Skin epidermis (tissue), 12 donors: ENCODE measurements at regions not wholly inside any gene's neighbourhood (a gene's known extent, or its start where the extent isn't known, plus 50 kb on each side); places are given as distances from the start of the nearest gene placed in this dataset.

Experiments used
- H3K27ac ChIP-seq, 21 experiments: fragments of 200-600 bp; sonication (generic) in 11 of 21; one replicate each; pipeline ENCODE4 v1.5.0; 2020; ENCODE audit warnings: mild to moderate bottlenecking in 3 of 21, inconsistent platforms in 2 of 21, moderate library complexity in 2 of 21
- H3K4me3 ChIP-seq, 7 experiments: fragments of 200-600 bp; sonication (generic) in 2 of 7; one replicate each; pipeline ENCODE4 v1.5.0; 2020; ENCODE audit warnings: inconsistent platforms in 2 of 7, mild to moderate bottlenecking in 2 of 7, moderate library complexity in 1 of 7

- no peak overlapping the region for H3K4me3 ChIP-seq
- peak overlapping the region in 1 of 21 experiments; percentile 47 for H3K27ac ChIP-seq
These were observed 492.6 kb downstream of the COG6 start for GRCh38 chr13:40148101-40148500.

DNA sequence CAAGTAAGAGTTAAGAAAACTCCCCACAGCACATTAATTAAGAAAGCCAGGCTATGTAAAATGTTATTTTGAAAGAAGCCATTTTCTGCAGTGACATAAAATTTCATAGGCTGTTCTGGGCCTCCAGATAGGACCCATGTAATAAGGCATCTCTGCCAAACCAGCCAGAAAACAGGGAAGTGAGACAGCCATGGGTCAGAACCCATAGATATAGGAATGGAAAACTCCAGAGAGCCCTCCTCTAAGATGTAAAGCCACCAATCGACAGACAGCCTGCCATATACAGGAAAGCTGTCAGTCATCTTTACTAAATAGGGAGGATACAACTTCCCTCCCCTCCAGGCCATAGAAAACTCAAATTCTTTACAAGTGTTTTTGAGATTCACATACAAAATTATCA is 493.3 kb downstream of the COG6 start:
- Histone ChIP-seq H3K27ac (peak overlapping the region in 10 of 21 experiments; percentile 19 to 77 (median 50)), H3K4me3 (no peak overlapping the region)

- peak overlapping the region in 13 of 21 experiments; percentile 11 to 77 (median 45) for H3K27ac ChIP-seq
- no peak overlapping the region for H3K4me3 ChIP-seq
These were observed 494.3 kb downstream of the COG6 start for GRCh38 chr13:40149611-40150274.

DNA sequence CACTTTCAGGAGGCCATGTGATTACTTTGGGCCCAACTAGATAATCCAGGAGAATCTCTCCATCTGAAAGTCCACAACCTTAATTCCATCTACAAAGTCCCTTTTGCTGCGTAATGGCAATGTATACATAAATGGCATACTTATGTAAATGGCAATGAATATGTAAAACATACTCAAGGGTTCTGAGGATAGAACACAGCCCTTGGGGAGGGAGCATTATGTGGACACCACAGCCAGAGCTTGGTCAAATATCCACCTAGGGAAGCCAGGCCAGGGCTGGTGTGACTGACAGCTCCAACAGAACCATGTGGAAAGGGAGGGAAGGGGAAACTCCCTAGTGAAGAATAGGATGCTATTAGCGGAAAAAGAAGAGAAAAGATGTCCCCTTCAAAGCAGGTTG is 496.2 kb downstream of the COG6 start:
- Histone ChIP-seq H3K27ac (no peak overlapping the region), H3K4me3 (no peak overlapping the region)

DNA sequence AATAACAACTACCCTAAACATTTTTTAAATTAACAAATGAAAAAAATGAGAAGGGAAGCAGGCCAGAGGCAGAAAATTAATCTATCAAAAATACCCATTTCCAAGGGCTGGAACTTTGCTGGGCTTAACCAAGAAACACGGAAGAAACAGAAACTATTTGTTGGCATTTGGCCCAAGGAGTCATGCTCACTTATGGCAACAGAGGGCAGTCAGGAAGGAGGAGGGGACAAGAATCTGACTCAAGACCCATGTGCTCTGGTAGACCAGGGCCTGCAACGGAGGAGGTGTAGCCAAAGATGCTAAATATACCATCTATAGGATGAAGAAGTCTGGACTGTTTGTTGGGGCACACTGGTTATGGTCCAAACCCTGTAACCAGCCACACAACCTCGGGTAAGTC is 496.7 kb downstream of the COG6 start:
- Histone ChIP-seq H3K27ac (no peak overlapping the region), H3K4me3 (no peak overlapping the region)

- Histone ChIP-seq H3K27ac (no peak overlapping the region), H3K4me3 (no peak overlapping the region)
These were observed 497.5 kb downstream of the COG6 start for GRCh38 chr13:40152922-40153321.

- H3K27ac ChIP-seq = no peak overlapping the region
- H3K4me3 ChIP-seq = no peak overlapping the region
These were observed 498.1 kb downstream of the COG6 start for GRCh38 chr13:40153516-40153915.

GRCh38 chr13:40155201-40155600 is 499.7 kb downstream of the COG6 start:
- no peak overlapping the region for H3K27ac ChIP-seq
- no peak overlapping the region for H3K4me3 ChIP-seq

GRCh38 chr13:40158218-40158617 is 502.8 kb downstream of the COG6 start:
- no peak overlapping the region for H3K27ac ChIP-seq
- no peak overlapping the region for H3K4me3 ChIP-seq

- H3K4me3 ChIP-seq = no peak overlapping the region
- H3K27ac ChIP-seq = no peak overlapping the region
These were observed 503.3 kb downstream of the COG6 start for GRCh38 chr13:40158757-40159156.

GRCh38 chr13:40159736-40160135 is 504.3 kb downstream of the COG6 start:
- Histone ChIP-seq H3K4me3 (no peak overlapping the region), H3K27ac (no peak overlapping the region)

GRCh38 chr13:40160618-40161350 is 505.3 kb downstream of the COG6 start:
- no peak overlapping the region for H3K27ac ChIP-seq
- H3K4me3 ChIP-seq = no peak overlapping the region

DNA sequence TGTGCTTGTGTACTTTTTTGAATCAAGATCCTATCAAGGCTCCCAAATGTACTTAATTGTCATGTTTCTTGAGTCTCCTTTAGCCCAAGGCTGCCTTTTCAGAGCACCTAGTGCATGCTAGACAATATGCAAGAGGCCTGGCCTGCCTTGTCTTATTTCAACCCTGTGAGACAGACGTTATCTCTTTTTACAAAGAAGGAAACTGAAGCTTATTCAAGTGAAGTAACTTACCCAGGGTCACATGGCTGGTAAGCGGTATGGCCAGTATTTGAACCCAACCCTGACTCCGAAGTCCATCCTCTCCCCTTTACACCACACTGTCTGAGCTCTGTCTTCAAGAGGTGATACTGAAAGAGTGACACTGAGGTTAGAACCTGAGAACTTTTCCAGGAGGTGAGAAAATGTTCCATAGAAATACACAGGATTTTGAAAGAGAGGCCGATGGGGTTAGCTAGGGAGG is 505.1 kb downstream of the FOXO1 start:
- no peak overlapping the region for H3K27ac ChIP-seq
- no peak overlapping the region for H3K4me3 ChIP-seq

DNA sequence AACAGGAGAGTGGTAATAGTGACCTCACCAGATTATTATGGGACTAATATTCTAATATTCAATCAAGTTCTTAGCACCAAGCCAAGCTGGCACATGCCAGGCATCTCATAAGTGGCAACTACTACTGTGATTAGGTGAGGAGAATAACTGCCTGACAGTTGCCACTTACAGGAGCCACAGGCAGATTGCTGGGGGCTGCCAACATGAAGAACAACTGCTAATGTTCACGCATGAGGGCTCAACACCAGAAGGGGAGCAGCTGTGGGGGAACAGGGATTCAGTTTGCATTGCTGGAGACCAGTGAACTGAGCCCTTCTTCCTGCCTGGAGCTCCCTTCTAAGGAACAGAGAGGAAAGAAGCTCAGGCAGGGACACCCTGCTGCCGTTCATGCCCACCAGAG is 504.5 kb downstream of the FOXO1 start:
- Histone ChIP-seq H3K27ac (no peak overlapping the region), H3K4me3 (no peak overlapping the region)

DNA sequence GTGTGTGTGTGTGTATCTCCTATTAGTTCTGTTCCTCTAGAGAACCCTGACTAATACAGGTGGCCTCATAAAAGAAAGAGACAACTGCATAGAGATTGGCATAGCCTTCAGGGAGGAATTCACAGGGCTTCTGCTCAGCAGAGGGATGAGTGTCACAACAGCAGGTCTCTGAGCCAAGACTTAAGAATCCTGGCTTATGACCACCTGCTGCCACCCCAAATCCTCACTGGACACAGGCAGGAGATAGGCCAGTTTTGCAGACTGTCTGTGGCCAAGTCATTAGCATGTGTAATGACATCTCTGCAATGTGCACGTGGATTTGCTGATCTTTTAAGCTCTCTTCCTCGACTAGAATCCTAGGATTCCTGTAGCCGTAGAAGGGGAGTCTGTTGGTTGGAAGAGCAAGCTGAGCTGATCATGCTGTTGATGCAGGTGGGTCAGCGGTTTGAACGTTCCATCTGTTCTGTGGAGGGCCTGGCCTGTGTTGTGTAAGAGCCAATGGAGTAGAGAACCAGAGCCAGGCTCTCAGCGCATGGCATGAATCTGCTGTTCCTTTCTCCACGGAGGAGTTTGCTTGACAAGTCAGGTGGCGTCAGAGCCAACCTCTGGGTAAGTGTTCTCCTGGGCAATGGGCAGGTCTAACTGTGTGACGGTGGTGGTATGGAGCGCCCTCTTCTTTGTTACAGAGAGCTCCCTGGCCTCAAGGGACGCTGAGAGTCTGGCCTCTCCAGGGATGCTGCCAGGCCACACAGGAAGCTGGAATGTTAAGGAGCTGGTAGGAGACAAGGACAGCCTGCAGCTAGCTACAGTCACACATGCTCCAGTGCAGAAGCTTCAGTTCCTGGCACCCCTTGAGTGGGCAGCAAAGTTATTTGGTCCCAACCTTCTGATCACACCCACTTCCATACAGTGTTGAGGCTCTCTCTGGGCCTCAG is 503.1 kb downstream of the FOXO1 start:
- Histone ChIP-seq H3K4me3 (no peak overlapping the region), H3K27ac (peak overlapping the region in 1 of 21 experiments; percentile 7)

DNA sequence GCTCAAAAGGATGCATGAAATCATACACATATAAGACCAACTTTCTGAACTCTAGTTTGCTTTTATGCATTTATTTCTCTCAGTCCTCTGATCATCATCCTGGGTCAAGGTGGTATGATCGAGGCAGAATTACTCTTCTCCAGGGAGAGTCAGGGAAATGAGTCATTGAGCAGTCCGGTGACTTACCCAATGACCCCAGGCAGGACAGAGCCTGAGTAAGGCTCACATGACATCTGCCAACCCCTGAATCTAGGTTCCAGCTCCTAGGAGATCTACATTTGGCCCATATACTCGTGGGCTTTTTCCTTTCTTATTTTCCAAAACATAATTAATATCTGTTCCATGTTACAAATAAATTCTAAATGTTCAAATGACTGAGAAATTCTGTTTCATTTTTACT is 502.3 kb downstream of the FOXO1 start:
- H3K4me3 ChIP-seq = no peak overlapping the region
- H3K27ac ChIP-seq = peak overlapping the region in 1 of 21 experiments; percentile 7

GRCh38 chr13:40165316-40165932 is 501.0 kb downstream of the FOXO1 start:
- Histone ChIP-seq H3K4me3 (no peak overlapping the region), H3K27ac (no peak overlapping the region)

GRCh38 chr13:40167327-40167726 is 499.1 kb downstream of the FOXO1 start:
- Histone ChIP-seq H3K4me3 (no peak overlapping the region), H3K27ac (no peak overlapping the region)

GRCh38 chr13:40168425-40169166 is 497.8 kb downstream of the FOXO1 start:
- H3K4me3 ChIP-seq = no peak overlapping the region
- H3K27ac ChIP-seq = peak overlapping the region in 11 of 21 experiments; percentile 7 to 63 (median 34)
